ENCODE measurements at regions not wholly inside any gene's neighbourhood (a gene's known extent, or its start where the extent isn't known, plus 50 kb on each side); places are given as distances from the start of the nearest gene placed in this dataset.
"Not testable (repeated sequence)": the region's sequence is repeated elsewhere in the genome, so short reads cannot be mapped to it uniquely, and the experiment has no call there.

GRCh38 chr6:12359036-12359435 lies 68.9 kb downstream of the EDN1 start:
- Histone ChIP-seq H3K36me3 (ENCODE audit: control insufficient read depth in 2 of 2, insufficient read depth in 2 of 2, low read length in 1 of 2) (no peaks in the 10 kb centered on the region), H3K27ac (ENCODE audit: low read depth in 1 of 2, low read length in 1 of 2) (no peak overlapping the region), H3K9me3 (ENCODE audit: control insufficient read depth in 2 of 2, insufficient read depth in 1 of 2, low read length in 1 of 2) (peaks cover 0 to 2% of the 10 kb centered on the region in 2 donors), H3K4me3 (ENCODE audit: low read length in 2 of 2) (no peak overlapping the region), H3K27me3 (ENCODE audit: control insufficient read depth in 2 of 2, insufficient read depth in 1 of 2, low read length in 1 of 2) (no peaks in the 10 kb centered on the region), H3K4me1 (ENCODE audit: control insufficient read depth in 2 of 2, insufficient read depth in 2 of 2, low read length in 2 of 2) (no peaks in the 10 kb centered on the region)
- 63% methylated on average over 3 of the region's 3 CpGs for whole genome bisulfite sequencing
- DNase-seq (ENCODE audit: low read depth in 6 of 9, low spot score in 9 of 9): no peak

DNA sequence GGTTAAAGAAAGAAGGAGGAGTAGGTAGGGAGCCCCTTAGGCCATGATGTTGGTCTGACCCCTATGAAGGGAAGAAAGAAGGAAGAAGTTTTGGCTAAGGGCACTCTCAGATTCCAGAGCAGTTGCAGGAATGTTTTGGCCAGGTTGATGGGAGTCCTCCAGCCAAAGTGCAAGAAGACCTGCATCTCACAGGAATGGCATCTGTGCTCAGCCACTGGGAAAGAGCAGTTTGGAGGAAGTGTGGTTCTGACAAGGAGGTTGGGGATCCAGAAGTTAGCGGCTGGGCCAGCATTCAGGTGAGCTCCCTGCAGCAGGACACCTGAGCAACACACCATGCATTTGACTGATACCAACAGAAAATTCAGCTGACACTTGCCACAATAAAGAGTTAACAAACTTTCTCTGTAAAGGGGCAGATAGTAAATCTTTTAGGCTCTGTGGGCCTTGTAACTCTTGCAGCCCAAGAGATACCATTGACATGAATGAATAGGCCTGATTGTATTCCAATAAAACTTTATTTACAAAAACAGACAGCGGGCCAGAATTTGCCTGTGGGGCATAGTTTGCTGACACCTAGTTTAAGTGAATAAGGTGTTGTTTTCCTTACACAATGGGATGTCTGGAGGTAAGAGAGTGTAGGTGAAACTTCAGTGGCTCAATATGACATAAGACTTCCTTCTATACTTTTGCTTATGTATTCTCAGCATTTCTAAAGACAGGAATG lies 71.0 kb downstream of the EDN1 start:
- 97% methylated on average over 2 of the region's 2 CpGs for WGBS
- no peaks in the 10 kb centered on the region for H3K4me1 ChIP-seq (ENCODE audit: control insufficient read depth in 2 of 2, insufficient read depth in 2 of 2, low read length in 2 of 2)
- H3K9me3 ChIP-seq (ENCODE audit: control insufficient read depth in 2 of 2, insufficient read depth in 1 of 2, low read length in 1 of 2): peaks cover 0 to 2% of the 10 kb centered on the region in 2 donors
- DNase-seq (ENCODE audit: low read depth in 6 of 9, low spot score in 9 of 9): no peak
- H3K4me3 ChIP-seq (ENCODE audit: low read length in 2 of 2): no peak overlapping the region
- no peaks in the 10 kb centered on the region for H3K36me3 ChIP-seq (ENCODE audit: control insufficient read depth in 2 of 2, insufficient read depth in 2 of 2, low read length in 1 of 2)
- H3K27me3 ChIP-seq (ENCODE audit: control insufficient read depth in 2 of 2, insufficient read depth in 1 of 2, low read length in 1 of 2): no peaks in the 10 kb centered on the region
- no peak overlapping the region for H3K27ac ChIP-seq (ENCODE audit: low read depth in 1 of 2, low read length in 1 of 2)

DNA sequence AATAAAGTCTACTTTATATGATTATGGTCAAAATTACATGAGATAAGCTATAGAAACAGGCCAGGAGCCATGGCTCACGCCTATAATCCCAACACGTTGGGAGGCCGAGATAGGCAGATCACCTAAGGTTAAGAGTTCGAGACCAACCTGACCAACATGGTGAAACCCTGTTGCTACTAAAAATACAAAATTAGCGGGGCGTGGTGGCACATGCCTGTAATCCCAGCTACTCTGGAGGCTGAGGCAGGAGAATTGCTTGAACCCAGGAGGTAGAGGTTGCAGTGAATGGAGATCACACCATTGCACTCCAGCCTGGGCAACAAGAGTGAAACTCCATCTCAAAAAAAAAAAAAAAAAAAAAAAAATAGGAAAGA lies 73.1 kb downstream of the EDN1 start:
- H3K27ac ChIP-seq (ENCODE audit: low read depth in 1 of 2, low read length in 1 of 2); H3K4me3 ChIP-seq (ENCODE audit: low read length in 2 of 2); H3K4me1 ChIP-seq (ENCODE audit: control insufficient read depth in 2 of 2, insufficient read depth in 2 of 2, low read length in 2 of 2); H3K36me3 ChIP-seq (ENCODE audit: control insufficient read depth in 2 of 2, insufficient read depth in 2 of 2, low read length in 1 of 2); H3K9me3 ChIP-seq (ENCODE audit: control insufficient read depth in 2 of 2, insufficient read depth in 1 of 2, low read length in 1 of 2); DNase-seq (ENCODE audit: low read depth in 6 of 9, low spot score in 9 of 9); H3K27me3 ChIP-seq (ENCODE audit: control insufficient read depth in 2 of 2, insufficient read depth in 1 of 2, low read length in 1 of 2): not testable (repeated sequence)
- WGBS: 98% methylated on average over 6 of the region's 6 CpGs

GRCh38 chr6:12363651-12364381 lies 73.7 kb downstream of the EDN1 start:
- H3K4me1 ChIP-seq (ENCODE audit: control insufficient read depth in 2 of 2, insufficient read depth in 2 of 2, low read length in 2 of 2): no peaks in the 10 kb centered on the region
- DNase-seq (ENCODE audit: low read depth in 6 of 9, low spot score in 9 of 9): peak in 1 of 9 donors; percentile 18
- H3K27ac ChIP-seq (ENCODE audit: low read depth in 1 of 2, low read length in 1 of 2): no peak overlapping the region

DNA sequence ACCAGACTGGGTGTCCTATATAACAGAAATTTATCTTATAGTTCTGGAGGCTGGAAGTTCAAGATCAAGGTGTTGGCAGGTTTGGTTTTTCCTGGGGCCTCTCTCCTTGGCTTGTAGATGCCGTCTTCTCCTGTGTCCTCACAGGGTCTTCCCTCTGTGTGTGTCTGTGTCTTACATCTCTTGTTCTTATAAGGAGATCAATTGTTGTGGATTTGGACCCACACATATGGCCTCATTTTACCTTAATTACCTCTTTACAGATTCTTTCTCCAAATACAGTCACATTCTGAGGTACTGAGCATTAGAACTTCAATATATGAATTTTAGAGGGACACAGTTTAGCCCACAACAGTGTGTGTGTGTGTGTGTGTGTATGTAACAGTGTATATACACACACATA lies 74.5 kb downstream of the EDN1 start:
- H3K4me1 ChIP-seq (ENCODE audit: control insufficient read depth in 2 of 2, insufficient read depth in 2 of 2, low read length in 2 of 2): no peaks in the 10 kb centered on the region
- no peaks in the 10 kb centered on the region for H3K36me3 ChIP-seq (ENCODE audit: control insufficient read depth in 2 of 2, insufficient read depth in 2 of 2, low read length in 1 of 2)
- no peaks in the 10 kb centered on the region for H3K27me3 ChIP-seq (ENCODE audit: control insufficient read depth in 2 of 2, insufficient read depth in 1 of 2, low read length in 1 of 2)
- WGBS: 90% methylated on average over 1 of the region's 1 CpG
- DNase-seq (ENCODE audit: low read depth in 6 of 9, low spot score in 9 of 9): no peak
- no peak overlapping the region for H3K4me3 ChIP-seq (ENCODE audit: low read length in 2 of 2)
- no peak overlapping the region for H3K27ac ChIP-seq (ENCODE audit: low read depth in 1 of 2, low read length in 1 of 2)
- peaks cover 0 to 2% of the 10 kb centered on the region in 2 donors for H3K9me3 ChIP-seq (ENCODE audit: control insufficient read depth in 2 of 2, insufficient read depth in 1 of 2, low read length in 1 of 2)

More at GRCh38 chr6:12363651-12364381, 73.7 kb downstream of the EDN1 start:
- WGBS: 89% methylated on average over 11 of the region's 11 CpGs
- no peak overlapping the region for H3K4me3 ChIP-seq (ENCODE audit: low read length in 2 of 2)
- H3K36me3 ChIP-seq (ENCODE audit: control insufficient read depth in 2 of 2, insufficient read depth in 2 of 2, low read length in 1 of 2): no peaks in the 10 kb centered on the region
- no peaks in the 10 kb centered on the region for H3K27me3 ChIP-seq (ENCODE audit: control insufficient read depth in 2 of 2, insufficient read depth in 1 of 2, low read length in 1 of 2)
- H3K9me3 ChIP-seq (ENCODE audit: control insufficient read depth in 2 of 2, insufficient read depth in 1 of 2, low read length in 1 of 2): peaks cover 0 to 2% of the 10 kb centered on the region in 2 donors

- no peak for DNase-seq (ENCODE audit: low read depth in 6 of 9, low spot score in 9 of 9)
- no peaks in the 10 kb centered on the region for H3K36me3 ChIP-seq (ENCODE audit: control insufficient read depth in 2 of 2, insufficient read depth in 2 of 2, low read length in 1 of 2)
- H3K27me3 ChIP-seq (ENCODE audit: control insufficient read depth in 2 of 2, insufficient read depth in 1 of 2, low read length in 1 of 2): no peaks in the 10 kb centered on the region
- peaks cover 0 to 2% of the 10 kb centered on the region in 2 donors for H3K9me3 ChIP-seq (ENCODE audit: control insufficient read depth in 2 of 2, insufficient read depth in 1 of 2, low read length in 1 of 2)
- no peak overlapping the region for H3K27ac ChIP-seq (ENCODE audit: low read depth in 1 of 2, low read length in 1 of 2)
- 97% methylated on average over 5 of the region's 5 CpGs for WGBS
- H3K4me1 ChIP-seq (ENCODE audit: control insufficient read depth in 2 of 2, insufficient read depth in 2 of 2, low read length in 2 of 2): no peaks in the 10 kb centered on the region
- H3K4me3 ChIP-seq (ENCODE audit: low read length in 2 of 2): no peak overlapping the region
These were observed 76.6 kb downstream of the EDN1 start for GRCh38 chr6:12366731-12367130.

- H3K27ac ChIP-seq (ENCODE audit: low read depth in 1 of 2, low read length in 1 of 2): no peak overlapping the region
- WGBS: 96% methylated on average over 1 of the region's 1 CpG
These were observed 77.3 kb downstream of the EDN1 start for GRCh38 chr6:12367412-12367811.

DNA sequence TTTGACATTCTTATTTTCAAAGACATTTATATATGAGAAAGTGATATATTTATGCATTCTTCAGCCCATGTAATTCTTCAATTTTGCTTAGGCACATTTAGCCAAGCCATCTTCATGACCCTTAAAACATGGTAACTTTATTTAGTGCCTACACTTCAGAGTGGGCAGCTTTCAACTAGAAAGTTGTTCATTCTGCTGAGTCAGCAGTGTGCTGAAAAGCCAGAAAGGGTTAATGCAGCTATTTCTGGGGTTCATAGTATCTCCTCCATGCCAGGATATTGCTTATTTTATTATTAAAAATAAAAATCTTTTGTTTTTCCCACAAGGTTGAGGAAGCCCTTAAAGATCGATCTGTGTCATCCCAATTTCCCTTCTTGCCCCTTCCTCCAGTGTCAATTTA lies 79.2 kb downstream of the EDN1 start:
- no peaks in the 10 kb centered on the region for H3K9me3 ChIP-seq (ENCODE audit: control insufficient read depth in 2 of 2, insufficient read depth in 1 of 2, low read length in 1 of 2)
- DNase-seq (ENCODE audit: low read depth in 6 of 9, low spot score in 9 of 9): no peak
- H3K27me3 ChIP-seq (ENCODE audit: control insufficient read depth in 2 of 2, insufficient read depth in 1 of 2, low read length in 1 of 2): no peaks in the 10 kb centered on the region
- WGBS: 90% methylated on average over 1 of the region's 1 CpG
- H3K4me3 ChIP-seq (ENCODE audit: low read length in 2 of 2): no peak overlapping the region
- no peaks in the 10 kb centered on the region for H3K4me1 ChIP-seq (ENCODE audit: control insufficient read depth in 2 of 2, insufficient read depth in 2 of 2, low read length in 2 of 2)
- H3K27ac ChIP-seq (ENCODE audit: low read depth in 1 of 2, low read length in 1 of 2): no peak overlapping the region
- no peaks in the 10 kb centered on the region for H3K36me3 ChIP-seq (ENCODE audit: control insufficient read depth in 2 of 2, insufficient read depth in 2 of 2, low read length in 1 of 2)

More at GRCh38 chr6:12367412-12367811, 77.3 kb downstream of the EDN1 start:
- Histone ChIP-seq H3K4me1 (ENCODE audit: control insufficient read depth in 2 of 2, insufficient read depth in 2 of 2, low read length in 2 of 2) (no peaks in the 10 kb centered on the region), H3K27me3 (ENCODE audit: control insufficient read depth in 2 of 2, insufficient read depth in 1 of 2, low read length in 1 of 2) (no peaks in the 10 kb centered on the region), H3K9me3 (ENCODE audit: control insufficient read depth in 2 of 2, insufficient read depth in 1 of 2, low read length in 1 of 2) (peaks cover 0 to 2% of the 10 kb centered on the region in 2 donors), H3K4me3 (ENCODE audit: low read length in 2 of 2) (no peak overlapping the region), H3K36me3 (ENCODE audit: control insufficient read depth in 2 of 2, insufficient read depth in 2 of 2, low read length in 1 of 2) (no peaks in the 10 kb centered on the region)
- no peak for DNase-seq (ENCODE audit: low read depth in 6 of 9, low spot score in 9 of 9)

GRCh38 chr6:12369781-12370262 lies 79.7 kb downstream of the EDN1 start:
- WGBS: 88% methylated on average over 11 of the region's 11 CpGs
- H3K27me3 ChIP-seq (ENCODE audit: control insufficient read depth in 2 of 2, insufficient read depth in 1 of 2, low read length in 1 of 2): no peaks in the 10 kb centered on the region
- no peaks in the 10 kb centered on the region for H3K36me3 ChIP-seq (ENCODE audit: control insufficient read depth in 2 of 2, insufficient read depth in 2 of 2, low read length in 1 of 2)
- H3K4me1 ChIP-seq (ENCODE audit: control insufficient read depth in 2 of 2, insufficient read depth in 2 of 2, low read length in 2 of 2): no peaks in the 10 kb centered on the region
- H3K27ac ChIP-seq (ENCODE audit: low read depth in 1 of 2, low read length in 1 of 2): no peak overlapping the region
- no peaks in the 10 kb centered on the region for H3K9me3 ChIP-seq (ENCODE audit: control insufficient read depth in 2 of 2, insufficient read depth in 1 of 2, low read length in 1 of 2)
- peak in 1 of 9 donors; percentile 1 for DNase-seq (ENCODE audit: low read depth in 6 of 9, low spot score in 9 of 9)
- no peak overlapping the region for H3K4me3 ChIP-seq (ENCODE audit: low read length in 2 of 2)
